ENCODE measurements at regions not wholly inside any gene's neighbourhood (a gene's known extent, or its start where the extent isn't known, plus 50 kb on each side); places are given as distances from the start of the nearest gene placed in this dataset.
"Not testable (repeated sequence)": the region's sequence is repeated elsewhere in the genome, so short reads cannot be mapped to it uniquely, and the experiment has no call there.

- H3K4me3 ChIP-seq (ENCODE audit: low read depth, low read length), result no peak overlapping the region
- no peak overlapping the region for H3K27ac ChIP-seq (ENCODE audit: low read depth, low read length)
- peaks cover 16% of the 10 kb centered on the region for H3K4me1 ChIP-seq (ENCODE audit: control insufficient read depth, insufficient read depth, low read length)
- H3K27me3 ChIP-seq (ENCODE audit: control insufficient read depth, insufficient read depth, low read length), result no peaks in the 10 kb centered on the region
- H3K9ac ChIP-seq (ENCODE audit: low read depth, low read length), result no peak overlapping the region
- no peaks in the 10 kb centered on the region for H3K36me3 ChIP-seq (ENCODE audit: control insufficient read depth, insufficient read depth, low read length)
- no peaks in the 10 kb centered on the region for H3K9me3 ChIP-seq (ENCODE audit: control insufficient read depth, insufficient read depth, low read length)
Observed at GRCh38 chr2:47631792-47632398, 61.1 kb upstream of the KCNK12 start.

DNA sequence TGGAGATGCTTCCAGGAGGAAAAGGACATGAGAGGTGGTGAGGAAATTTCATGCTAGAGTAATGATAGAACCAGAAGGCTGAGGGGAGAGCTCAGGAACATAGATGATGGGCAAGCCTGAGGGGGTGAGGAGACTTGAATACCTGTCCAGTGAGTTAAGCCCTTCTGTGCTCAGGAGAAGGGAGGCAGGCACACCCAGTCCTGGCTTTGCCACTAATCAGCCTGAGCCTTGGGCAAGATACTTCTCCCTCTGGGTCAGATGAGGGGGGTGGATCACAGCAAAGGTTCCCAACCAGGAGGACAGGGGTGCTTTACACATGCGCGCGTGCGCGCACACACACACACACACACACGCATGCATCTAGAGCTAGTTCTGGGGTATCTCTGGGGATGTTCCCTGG, 60.5 kb upstream of the KCNK12 start:
- H3K27ac ChIP-seq (ENCODE audit: low read depth, low read length), result no peak overlapping the region
- H3K9ac ChIP-seq (ENCODE audit: low read depth, low read length), result no peak overlapping the region
- H3K9me3 ChIP-seq (ENCODE audit: control insufficient read depth, insufficient read depth, low read length), result no peaks in the 10 kb centered on the region
- no peak overlapping the region for H3K4me3 ChIP-seq (ENCODE audit: low read depth, low read length)
- H3K36me3 ChIP-seq (ENCODE audit: control insufficient read depth, insufficient read depth, low read length), result no peaks in the 10 kb centered on the region
- no peaks in the 10 kb centered on the region for H3K27me3 ChIP-seq (ENCODE audit: control insufficient read depth, insufficient read depth, low read length)
- H3K4me1 ChIP-seq (ENCODE audit: control insufficient read depth, insufficient read depth, low read length), result peaks cover 10% of the 10 kb centered on the region

GRCh38 chr2:47629501-47630460, 59.0 kb upstream of the KCNK12 start:
- no peak overlapping the region for H3K4me3 ChIP-seq (ENCODE audit: low read depth, low read length)
- H3K4me1 ChIP-seq (ENCODE audit: control insufficient read depth, insufficient read depth, low read length), result no peaks in the 10 kb centered on the region; the same call in 1 of the 2 replicates
- no peak overlapping the region for H3K9ac ChIP-seq (ENCODE audit: low read depth, low read length)
- H3K9me3 ChIP-seq (ENCODE audit: control insufficient read depth, insufficient read depth, low read length), result no peaks in the 10 kb centered on the region
- H3K27ac ChIP-seq (ENCODE audit: low read depth, low read length), result no peak overlapping the region
- no peaks in the 10 kb centered on the region for H3K27me3 ChIP-seq (ENCODE audit: control insufficient read depth, insufficient read depth, low read length)
- H3K36me3 ChIP-seq (ENCODE audit: control insufficient read depth, insufficient read depth, low read length), result no peaks in the 10 kb centered on the region

DNA sequence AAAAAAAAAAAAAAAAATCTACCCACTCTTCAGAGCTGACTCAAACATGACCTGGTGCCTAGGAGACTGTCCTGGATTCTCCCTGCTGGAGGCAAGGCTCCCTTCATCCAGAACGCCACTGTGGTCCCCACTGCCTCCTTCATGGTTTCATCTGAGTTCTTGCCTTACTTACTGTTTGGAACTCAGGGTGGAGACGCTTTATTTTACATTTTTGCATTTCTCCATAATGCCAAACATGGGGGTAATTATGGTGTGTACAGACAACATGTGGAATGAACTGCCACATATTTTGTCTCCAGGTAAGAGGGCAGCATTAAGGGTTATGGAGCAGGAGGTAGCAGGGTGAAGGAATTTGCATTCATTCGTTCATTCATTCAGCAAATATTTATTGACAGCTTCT, 58.1 kb upstream of the KCNK12 start:
- Histone ChIP-seq H3K36me3 (ENCODE audit: control insufficient read depth, insufficient read depth, low read length) (no peaks in the 10 kb centered on the region), H3K9me3 (ENCODE audit: control insufficient read depth, insufficient read depth, low read length) (no peaks in the 10 kb centered on the region), H3K27ac (ENCODE audit: low read depth, low read length) (no peak overlapping the region), H3K9ac (ENCODE audit: low read depth, low read length) (no peak overlapping the region), H3K27me3 (ENCODE audit: control insufficient read depth, insufficient read depth, low read length) (no peaks in the 10 kb centered on the region), H3K4me3 (ENCODE audit: low read depth, low read length) (no peak overlapping the region), H3K4me1 (ENCODE audit: control insufficient read depth, insufficient read depth, low read length) (no peaks in the 10 kb centered on the region; the same call in 1 of the 2 replicates)

DNA sequence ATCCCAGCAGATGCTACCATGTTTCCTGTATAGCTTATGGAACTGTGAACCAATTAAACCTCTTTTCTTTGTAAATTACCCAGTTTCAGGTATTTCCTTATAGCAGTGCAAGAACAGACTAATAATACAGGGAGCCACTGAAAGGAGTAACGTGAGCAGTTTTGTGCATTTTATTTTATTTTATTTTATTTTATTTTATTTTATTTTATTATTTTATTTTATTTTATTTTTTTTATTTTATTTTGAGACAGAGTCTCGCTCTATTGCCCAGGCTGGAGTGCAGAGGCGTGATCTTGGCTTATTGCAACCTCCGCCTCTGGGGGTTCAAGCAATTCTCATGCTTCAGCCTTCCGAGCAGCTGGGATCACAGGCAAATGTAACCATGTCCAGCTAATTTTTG, 55.9 kb upstream of the KCNK12 start:
- no peak overlapping the region for H3K4me3 ChIP-seq (ENCODE audit: low read depth, low read length)
- H3K9me3 ChIP-seq (ENCODE audit: control insufficient read depth, insufficient read depth, low read length), result no peaks in the 10 kb centered on the region
- no peaks in the 10 kb centered on the region for H3K36me3 ChIP-seq (ENCODE audit: control insufficient read depth, insufficient read depth, low read length)
- no peak overlapping the region for H3K27ac ChIP-seq (ENCODE audit: low read depth, low read length)
- no peaks in the 10 kb centered on the region for H3K27me3 ChIP-seq (ENCODE audit: control insufficient read depth, insufficient read depth, low read length)
- H3K4me1 ChIP-seq (ENCODE audit: control insufficient read depth, insufficient read depth, low read length), result no peaks in the 10 kb centered on the region
- H3K9ac ChIP-seq (ENCODE audit: low read depth, low read length), result no peak overlapping the region

DNA sequence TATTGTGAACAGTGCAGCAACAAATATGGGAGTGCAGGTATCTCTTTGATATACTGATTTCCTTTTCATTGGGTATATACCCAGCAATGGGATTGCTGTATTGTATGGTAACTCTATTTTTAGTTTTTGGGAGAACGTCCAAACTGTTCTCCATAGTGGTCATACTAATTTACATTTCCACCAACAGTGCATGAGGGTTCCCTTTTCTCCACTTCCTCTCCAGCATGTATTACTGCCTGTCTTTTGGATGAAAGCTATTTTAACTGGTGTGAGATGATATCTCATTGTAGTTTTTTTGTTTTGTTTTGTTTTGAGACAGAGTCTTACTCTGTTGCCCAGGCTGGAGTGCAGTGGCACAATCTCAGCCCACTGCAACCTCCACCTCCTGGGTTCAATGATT, 52.4 kb upstream of the KCNK12 start:
- not testable (repeated sequence) for H3K36me3 ChIP-seq (ENCODE audit: control insufficient read depth, insufficient read depth, low read length); H3K4me3 ChIP-seq (ENCODE audit: low read depth, low read length); H3K27me3 ChIP-seq (ENCODE audit: control insufficient read depth, insufficient read depth, low read length)

GRCh38 chr2:47620770-47621437, 50.1 kb upstream of the KCNK12 start:
- Histone ChIP-seq H3K9ac (ENCODE audit: low read depth, low read length) (no peak overlapping the region), H3K4me3 (ENCODE audit: low read depth, low read length) (no peak overlapping the region), H3K27me3 (ENCODE audit: control insufficient read depth, insufficient read depth, low read length) (no peaks in the 10 kb centered on the region), H3K36me3 (ENCODE audit: control insufficient read depth, insufficient read depth, low read length) (no peaks in the 10 kb centered on the region), H3K4me1 (ENCODE audit: control insufficient read depth, insufficient read depth, low read length) (peaks cover 15% of the 10 kb centered on the region; the same call in 1 of the 2 replicates), H3K9me3 (ENCODE audit: control insufficient read depth, insufficient read depth, low read length) (no peaks in the 10 kb centered on the region), H3K27ac (ENCODE audit: low read depth, low read length) (no peak overlapping the region)

More for the DNA sequence above, 52.4 kb upstream of the KCNK12 start:
- H3K27ac ChIP-seq (ENCODE audit: low read depth, low read length); H3K9me3 ChIP-seq (ENCODE audit: control insufficient read depth, insufficient read depth, low read length); H3K4me1 ChIP-seq (ENCODE audit: control insufficient read depth, insufficient read depth, low read length); H3K9ac ChIP-seq (ENCODE audit: low read depth, low read length): not testable (repeated sequence)

Data from HUES48 (cell line).